Dermis microvascular lymphatic vessel endothelial cell (primary cell): ENCODE measurements at regions not wholly inside any gene's neighbourhood (a gene's known extent, or its start where the extent isn't known, plus 50 kb on each side); places are given as distances from the start of the nearest gene placed in this dataset.
"Not testable (repeated sequence)": the region's sequence is repeated elsewhere in the genome, so short reads cannot be mapped to it uniquely, and the experiment has no call there.

Experiments
- DNase-seq, 2 donors: peaks; one replicate each; pipeline versions ENCODE4 v3.0.0 to v3.0.0-alpha.2; 2010; ENCODE audit warnings: low read depth in 2 of 2

DNA sequence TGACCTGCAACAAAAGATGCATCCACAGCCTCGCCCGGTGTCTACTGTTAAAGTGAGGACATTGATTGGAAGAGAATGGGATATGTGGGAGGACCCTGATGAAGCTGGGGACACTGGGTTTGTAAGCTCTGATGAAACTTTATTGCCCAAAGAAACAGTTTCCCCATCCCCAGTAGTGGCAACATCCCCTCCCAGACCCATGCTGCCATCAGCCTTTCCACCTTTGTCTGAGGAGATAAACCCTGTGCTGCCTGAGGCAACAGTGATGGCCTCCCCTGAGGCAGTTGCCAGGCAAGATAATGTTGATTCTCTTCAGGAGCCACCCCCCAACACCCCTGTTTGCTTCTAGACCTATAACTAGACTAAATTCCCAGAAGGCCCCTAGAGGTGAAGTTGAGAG, 234.0 kb downstream of the TFAP2B start:
- not testable (repeated sequence) for DNase-seq

- DNase-seq: not testable (repeated sequence)
Measured at GRCh38 chr6:51055316-51055715, 236.6 kb downstream of the TFAP2B start.

- no peak for DNase-seq
Measured at GRCh38 chr6:51057296-51057695, 238.6 kb downstream of the TFAP2B start.

DNA sequence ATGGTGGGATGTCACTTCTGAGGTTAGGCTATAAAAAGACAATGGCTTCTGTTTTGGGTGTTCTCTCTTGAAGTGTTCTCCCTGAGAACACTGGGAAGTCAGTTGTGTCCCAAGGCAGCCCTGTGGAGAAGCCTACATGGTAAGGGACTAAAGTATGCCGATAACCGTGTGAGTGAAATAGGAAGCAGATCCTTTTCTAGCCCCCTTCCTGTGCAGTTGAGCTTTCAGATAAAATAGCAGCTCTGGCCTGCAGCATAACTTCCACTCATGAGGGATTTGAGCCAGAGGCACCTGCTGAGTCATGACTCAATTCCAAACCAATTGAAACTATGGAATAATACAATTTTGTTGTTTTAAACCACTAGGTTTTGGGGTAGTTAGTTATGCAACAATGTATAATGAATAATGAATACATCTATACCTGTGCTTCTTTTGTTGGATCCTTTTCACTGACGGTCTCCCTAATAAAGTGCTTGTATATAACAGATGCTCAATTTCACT, 241.6 kb downstream of the TFAP2B start:
- DNase-seq: no peak

DNA sequence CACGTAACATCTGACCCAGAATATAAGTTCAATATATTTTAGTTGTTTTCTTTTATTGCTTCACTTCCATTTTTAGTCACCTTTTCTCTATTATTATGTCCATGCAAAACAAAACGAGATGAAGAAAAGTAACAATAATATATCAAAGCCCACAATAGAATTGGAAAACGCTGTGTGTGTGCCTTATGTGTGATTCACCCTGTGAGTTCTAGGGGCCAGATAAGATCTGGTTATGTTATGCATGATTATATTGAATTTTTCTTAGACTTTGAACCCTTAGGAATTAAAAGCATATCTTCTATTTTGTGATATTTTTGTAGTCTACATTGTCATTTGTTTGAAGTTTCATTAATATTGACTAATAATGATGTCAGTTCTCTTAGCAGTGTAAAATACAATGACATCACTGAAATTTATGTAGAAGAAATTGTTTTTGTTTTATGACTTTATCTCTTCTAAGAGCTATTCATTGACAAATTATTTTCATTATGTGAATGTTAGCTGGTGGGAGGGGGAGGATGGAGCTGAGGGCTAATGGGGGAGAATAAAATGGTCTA, 243.6 kb downstream of the TFAP2B start:
- DNase-seq: no peak

GRCh38 chr6:51077821-51078518, 259.3 kb downstream of the TFAP2B start:
- DNase-seq: no peak

DNA sequence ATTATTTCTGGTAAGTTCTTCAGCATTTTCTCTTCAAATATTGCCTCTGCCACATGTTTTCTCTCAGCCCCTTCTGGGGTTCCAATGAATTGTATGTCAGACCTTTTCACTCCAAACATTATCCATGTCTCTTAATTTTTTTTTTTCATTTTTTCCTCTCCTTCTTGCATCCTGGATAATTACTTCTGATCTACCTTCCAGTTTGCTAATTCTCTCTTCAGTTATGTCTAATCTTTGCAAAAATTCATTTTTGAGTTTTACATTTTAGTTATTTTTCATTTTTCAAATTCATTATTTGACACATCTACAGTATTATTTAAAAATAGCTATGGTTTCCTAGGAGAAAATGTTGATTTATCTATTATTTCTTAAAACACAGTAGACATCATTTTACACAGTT, 271.7 kb downstream of the TFAP2B start:
- DNase-seq: no peak

GRCh38 chr6:51093871-51094270, 275.2 kb downstream of the TFAP2B start:
- DNase-seq: no peak

- no peak for DNase-seq
Measured at GRCh38 chr6:51094271-51094670, 275.6 kb downstream of the TFAP2B start.

- no peak for DNase-seq
Measured at GRCh38 chr6:51098246-51098645, 279.6 kb downstream of the TFAP2B start.

GRCh38 chr6:51098791-51099190, 280.1 kb downstream of the TFAP2B start:
- no peak for DNase-seq

DNA sequence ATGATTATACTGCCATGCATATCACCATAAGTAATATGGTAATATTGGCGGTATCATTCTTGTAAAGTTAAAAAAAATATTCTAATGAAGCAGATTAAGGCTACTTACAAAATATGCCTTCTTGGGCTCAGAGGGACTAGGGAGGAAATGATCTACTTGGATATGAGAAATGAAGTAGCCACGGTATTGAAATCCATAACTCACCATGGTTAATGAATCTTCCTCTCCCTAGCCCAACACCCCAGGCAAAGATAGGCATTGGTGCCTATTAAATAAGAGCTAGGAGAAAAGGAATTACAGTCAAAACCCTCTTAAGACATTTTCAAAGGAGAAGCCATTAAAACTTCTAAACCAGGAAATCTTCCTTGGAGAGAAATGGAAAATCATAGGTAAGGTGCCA, 280.5 kb downstream of the TFAP2B start:
- DNase-seq: no peak

- DNase-seq: no peak
Measured at GRCh38 chr6:51105357-51105756, 286.7 kb downstream of the TFAP2B start.

DNA sequence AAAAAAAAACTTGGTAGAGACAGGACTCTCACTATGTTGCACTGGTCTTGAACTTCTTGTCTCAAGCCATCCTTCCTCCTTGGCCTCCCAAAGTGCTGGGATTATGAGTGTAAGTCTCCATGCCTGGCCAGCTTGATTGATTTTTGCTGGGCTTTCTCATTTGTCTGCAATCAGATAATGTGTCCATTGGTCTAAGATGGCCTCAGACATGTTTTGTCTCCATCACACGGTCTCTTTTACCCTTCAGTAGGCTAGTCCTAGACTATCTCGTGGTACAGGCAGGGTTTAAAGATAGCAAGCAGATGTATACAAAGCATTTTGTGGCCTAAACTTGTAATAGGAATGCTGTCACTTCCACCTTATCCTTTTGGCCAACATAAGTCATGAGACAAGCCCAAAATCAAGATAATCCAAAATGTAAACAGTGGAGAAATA, 289.1 kb downstream of the TFAP2B start:
- DNase-seq: no peak

GRCh38 chr6:51108563-51109234, 290.0 kb downstream of the TFAP2B start:
- no peak for DNase-seq

- DNase-seq: no peak
Measured at GRCh38 chr6:51112731-51113130, 294.1 kb downstream of the TFAP2B start.

DNA sequence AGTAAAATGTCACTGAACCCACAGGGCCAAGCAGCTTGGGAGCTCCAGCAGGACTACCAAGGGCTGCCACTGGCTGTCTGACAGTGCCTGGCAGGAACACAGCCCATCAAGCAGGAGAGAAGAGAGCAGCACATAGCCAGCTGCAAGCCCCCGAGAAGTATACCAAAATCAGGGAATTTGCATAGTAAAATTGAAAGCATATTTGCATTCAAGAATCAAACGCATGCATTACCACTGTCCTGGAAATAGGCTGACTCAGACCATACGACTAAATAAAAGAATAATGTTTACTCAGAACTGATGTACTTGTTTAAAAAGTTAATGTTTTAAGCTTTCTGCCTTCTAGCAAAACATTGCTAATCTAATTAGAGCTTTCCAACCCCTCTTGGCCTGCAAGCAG, 298.1 kb downstream of the TFAP2B start:
- DNase-seq: no peak

GRCh38 chr6:51118792-51119191, 300.1 kb downstream of the TFAP2B start:
- no peak for DNase-seq

DNA sequence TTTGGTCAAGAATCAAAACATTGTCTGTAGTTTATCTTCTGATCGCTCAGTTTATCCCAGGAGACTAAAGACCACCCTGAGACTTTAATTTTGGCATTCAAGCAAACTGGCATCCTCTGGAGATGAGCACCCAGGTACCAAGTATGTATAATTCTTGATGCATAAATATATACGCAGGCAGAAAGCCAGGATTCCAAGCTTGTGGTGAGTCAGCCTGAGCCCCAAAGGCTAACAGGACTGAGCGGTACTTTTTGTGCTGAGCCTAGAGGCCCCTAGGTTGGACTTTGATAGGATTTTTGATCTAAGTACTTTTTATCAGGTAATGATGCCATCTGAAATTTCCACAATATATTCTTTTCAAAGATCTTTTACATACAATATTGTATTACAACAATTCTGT, 301.3 kb downstream of the TFAP2B start:
- no peak for DNase-seq

DNA sequence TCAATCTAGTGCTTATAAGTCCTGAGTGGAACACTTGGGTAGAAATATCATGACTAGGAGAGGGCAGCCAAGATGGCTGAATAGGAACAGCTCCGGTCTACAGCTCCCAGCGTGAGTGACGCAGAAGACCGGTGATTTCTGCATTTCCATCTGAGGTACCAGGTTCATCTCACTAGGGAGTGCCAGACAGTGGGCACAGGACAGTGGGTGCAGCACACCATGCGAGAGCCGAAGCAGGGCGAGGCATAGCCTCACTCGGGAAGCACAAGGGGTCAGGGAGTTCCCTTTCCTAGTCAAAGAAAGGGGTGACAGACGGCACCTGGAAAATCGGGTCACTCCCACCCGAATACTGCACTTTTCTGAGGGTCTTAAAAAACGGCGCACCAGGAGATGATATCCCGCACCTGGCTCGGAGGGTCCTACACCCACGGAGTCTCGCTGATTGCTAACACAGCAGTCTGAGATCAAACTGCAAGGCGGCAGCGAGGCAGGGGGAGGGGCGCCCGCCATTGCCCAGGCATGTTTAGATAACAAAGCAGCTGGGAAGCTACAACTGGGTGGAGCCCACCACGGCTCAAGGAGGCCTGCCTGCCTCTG, 302.8 kb downstream of the TFAP2B start:
- not testable (repeated sequence) for DNase-seq

DNA sequence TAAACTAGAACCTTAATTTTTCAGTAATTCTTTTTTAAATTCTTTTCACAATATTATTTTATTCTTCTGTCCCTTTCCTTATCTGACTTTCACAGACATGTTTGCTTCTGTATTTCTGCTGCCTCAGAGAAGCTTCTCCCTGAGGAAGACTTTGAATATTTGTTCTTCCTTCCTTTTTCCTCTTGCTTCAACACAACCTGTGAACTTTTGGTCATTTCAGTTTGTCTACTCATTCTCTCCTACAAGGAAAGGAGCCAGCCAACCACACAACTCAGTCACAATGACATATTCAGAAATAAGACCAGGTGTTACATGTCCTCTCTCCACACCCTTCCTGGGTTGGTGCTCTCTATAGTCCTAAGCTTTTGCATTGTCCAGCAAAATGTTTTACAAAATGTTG, 310.4 kb downstream of the TFAP2B start:
- DNase-seq: no peak

DNA sequence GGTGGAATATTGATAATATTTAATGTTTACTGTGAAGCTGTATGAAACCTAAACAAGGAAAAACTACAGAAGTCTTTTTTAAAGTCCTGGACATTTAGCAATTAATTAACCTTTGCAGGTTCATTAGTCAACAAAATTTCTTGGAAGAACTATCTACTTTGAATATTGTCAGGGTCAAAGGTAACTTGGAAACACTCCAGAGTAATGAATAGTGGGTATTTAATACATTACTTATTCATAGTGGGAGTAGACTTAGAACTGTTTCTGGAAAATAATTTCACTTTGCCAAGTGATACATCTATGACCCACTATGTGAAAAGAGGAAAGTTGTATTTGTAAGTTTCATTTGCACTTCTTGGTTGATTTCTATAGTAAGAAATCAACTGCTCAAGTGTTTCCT, 319.1 kb downstream of the TFAP2B start:
- no peak for DNase-seq
